ENCODE measurements at regions not wholly inside any gene's neighbourhood (a gene's known extent, or its start where the extent isn't known, plus 50 kb on each side); places are given as distances from the start of the nearest gene placed in this dataset.

DNA sequence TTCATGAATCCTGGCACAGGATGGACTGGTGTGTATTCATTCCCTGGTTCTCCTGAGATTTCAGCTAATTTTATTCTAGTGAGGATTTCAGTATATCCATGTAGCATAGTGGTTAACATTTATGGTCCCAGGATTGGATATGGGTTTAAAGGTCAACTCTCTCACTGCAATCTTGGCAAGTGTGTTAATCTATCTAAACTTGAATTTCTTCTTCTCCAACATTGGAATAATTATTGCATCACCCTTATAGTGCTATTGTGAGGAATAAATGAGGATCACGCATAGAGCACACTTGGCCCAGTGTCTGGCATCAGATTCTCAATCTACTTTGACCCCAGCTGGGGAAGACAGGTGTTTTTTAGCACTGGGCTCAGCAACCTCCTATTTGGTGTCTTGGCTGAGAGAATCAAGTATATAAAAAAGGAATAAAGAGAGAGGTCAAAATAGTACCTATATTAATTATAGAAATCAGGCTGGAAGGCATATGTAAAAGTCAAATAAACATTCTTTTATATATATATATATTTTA, 531.2 kb upstream of the ATP2B1 start:
- intact Hi-C loops (cut with micrococcal nuclease), result no loop called here
- TF ChIP-seq, protein P1, sequence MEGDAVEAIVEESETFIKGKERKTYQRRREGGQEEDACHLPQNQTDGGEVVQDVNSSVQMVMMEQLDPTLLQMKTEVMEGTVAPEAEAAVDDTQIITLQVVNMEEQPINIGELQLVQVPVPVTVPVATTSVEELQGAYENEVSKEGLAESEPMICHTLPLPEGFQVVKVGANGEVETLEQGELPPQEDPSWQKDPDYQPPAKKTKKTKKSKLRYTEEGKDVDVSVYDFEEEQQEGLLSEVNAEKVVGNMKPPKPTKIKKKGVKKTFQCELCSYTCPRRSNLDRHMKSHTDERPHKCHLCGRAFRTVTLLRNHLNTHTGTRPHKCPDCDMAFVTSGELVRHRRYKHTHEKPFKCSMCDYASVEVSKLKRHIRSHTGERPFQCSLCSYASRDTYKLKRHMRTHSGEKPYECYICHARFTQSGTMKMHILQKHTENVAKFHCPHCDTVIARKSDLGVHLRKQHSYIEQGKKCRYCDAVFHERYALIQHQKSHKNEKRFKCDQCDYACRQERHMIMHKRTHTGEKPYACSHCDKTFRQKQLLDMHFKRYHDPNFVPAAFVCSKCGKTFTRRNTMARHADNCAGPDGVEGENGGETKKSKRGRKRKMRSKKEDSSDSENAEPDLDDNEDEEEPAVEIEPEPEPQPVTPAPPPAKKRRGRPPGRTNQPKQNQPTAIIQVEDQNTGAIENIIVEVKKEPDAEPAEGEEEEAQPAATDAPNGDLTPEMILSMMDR (IDR thresholded peaks at IDR 0.05; ENCODE audit: extremely low read depth in 1 of 2, insufficient read depth in 1 of 2, low read depth in 1 of 2, low read length in 2 of 2), result no peak
- TF ChIP-seq MYC (IDR thresholded peaks at IDR 0.05; ENCODE audit: low read depth, low read length) (no peak), GATA2 (IDR thresholded peaks at IDR 0.05; ENCODE audit: insufficient read depth, insufficient read length, low read depth, low read length) (no peak), MAX (IDR thresholded peaks at IDR 0.05; ENCODE audit: insufficient read depth, insufficient read length) (no peak), POLR2A (IDR thresholded peaks at IDR 0.05; ENCODE audit: low read depth, low read length) (no peak), EZH2 (IDR thresholded peaks at IDR 0.05; ENCODE audit: borderline replicate concordance, low read depth, low read length, severe bottlenecking) (no peak), FOS (IDR thresholded peaks at IDR 0.05; ENCODE audit: borderline replicate concordance, insufficient read depth, low read length) (no peak), JUN (IDR thresholded peaks at IDR 0.05; ENCODE audit: borderline replicate concordance, insufficient read depth, insufficient read length, low read depth) (no peak), POLR2AphosphoS5 (IDR thresholded peaks at IDR 0.05; ENCODE audit: insufficient read depth, low read depth, low read length) (no peak)
- POLR2A ChIA-PET, result no interaction called here
- peaks cover 16% of the 10 kb centered on the region for H3K4me1 ChIP-seq (ENCODE audit: control insufficient read depth, extremely low read depth, insufficient read depth, low read length)
- no peaks in the 10 kb centered on the region for H3K27me3 ChIP-seq (ENCODE audit: control insufficient read depth in 2 of 2, insufficient read depth in 2 of 2, low read length in 2 of 2)
- dilution Hi-C loops (cut with MboI; ENCODE audit: extremely low pct_ligation_motif_present, low sequenced_read_pairs), result no loop called here
- FAIRE-seq (no peak), DNase-seq (ENCODE audit: low read depth, low spot score) (no peak)
- no peak overlapping the region for H3K27ac ChIP-seq (ENCODE audit: insufficient read depth, low read depth, low read length)
- BruUV-seq (replicated peaks), result no TSS peak
- no peaks in the 10 kb centered on the region for H4K20me1 ChIP-seq (replicated peaks; ENCODE audit: control insufficient read depth, extremely low read depth, insufficient read depth, low read length)
- no peak overlapping the region for H3K4me3 ChIP-seq (replicated peaks in 1 of 3; ENCODE audit: insufficient read depth in 1 of 3, low read depth in 1 of 3, low read length in 3 of 3)
- no peaks in the 10 kb centered on the region for H3K36me3 ChIP-seq (ENCODE audit: control insufficient read depth in 2 of 2, extremely low read depth in 1 of 2, insufficient read depth in 2 of 2, low read length in 2 of 2)
- H3K4me2 ChIP-seq (ENCODE audit: insufficient read depth, low read length), result no peak overlapping the region
- no peaks in the 10 kb centered on the region for H3K9me3 ChIP-seq (replicated peaks; ENCODE audit: control insufficient read depth, insufficient read depth, low read length)
- no peaks in the 10 kb centered on the region for H3K79me2 ChIP-seq (ENCODE audit: control insufficient read depth, insufficient read depth, low read length)
- H3K9me1 ChIP-seq (replicated peaks; ENCODE audit: control insufficient read depth, extremely low read depth, insufficient read depth, low read length), result no peaks in the 10 kb centered on the region
- no peak overlapping the region for H3K9ac ChIP-seq (replicated peaks; ENCODE audit: extremely low read depth, insufficient read depth, low read length)
- H2AFZ ChIP-seq (ENCODE audit: low read depth, low read length), result no peak overlapping the region
- CTCF ChIA-PET, result no interaction called here
